OCI-LY3 (cell line): ENCODE measurements at regions not wholly inside any gene's neighbourhood (a gene's known extent, or its start where the extent isn't known, plus 50 kb on each side); places are given as distances from the start of the nearest gene placed in this dataset.

Experiments
- CTCF ChIP-seq: fragments of 200-600, 300-600 bp; sonication (generic); IDR thresholded peaks from 2 replicates; pipeline ENCODE4 v1.5.1; 2014; ENCODE audit warnings: antibody characterized with exemption, low read length, low read depth
- EZH2phosphoT487 ChIP-seq: fragments of 200-600 bp; shearing (Covaris generic); IDR thresholded peaks from 2 replicates; pipeline ENCODE4 v1.6.1; 2018; ENCODE audit warnings: antibody characterized with exemption, mixed run types, low read depth

- TF ChIP-seq CTCF (no peak), EZH2phosphoT487 (no peak)
Observed at GRCh38 chr18:76756531-76757253, 65.7 kb upstream of the ZNF236 start.
